GM12865 (cell line): ENCODE measurements at regions not wholly inside any gene's neighbourhood (a gene's known extent, or its start where the extent isn't known, plus 50 kb on each side); places are given as distances from the start of the nearest gene placed in this dataset.

Experiments
- DNase-seq: peaks from one replicate; pipeline ENCODE4 v3.0.0; 2010; ENCODE audit warnings: low read depth
- H3K4me3 ChIP-seq: 2 replicates; pipeline ENCODE4 v1.5.1; 2011; ENCODE audit warnings: mild to moderate bottlenecking, low read depth, low read length, control low read depth
- CTCF ChIP-seq: IDR thresholded peaks from 2 replicates; pipeline ENCODE4 v1.5.1; 2011; ENCODE audit warnings: low read length, control low read depth, low read depth, inconsistent platforms; ENCODE audit not compliant: insufficient read depth; ENCODE audit errors: missing control alignments

- no peak for TF ChIP-seq CTCF
- no peak overlapping the region for H3K4me3 ChIP-seq
- DNase-seq, result no peak
Observed at GRCh38 chr12:73719223-73719622, 818.4 kb upstream of the ATXN7L3B start.

GRCh38 chr12:73726881-73727280 is 810.8 kb upstream of the ATXN7L3B start:
- TF ChIP-seq CTCF, result no peak
- H3K4me3 ChIP-seq, result no peak overlapping the region
- no peak for DNase-seq

- no peak for TF ChIP-seq CTCF
- no peak for DNase-seq
- no peak overlapping the region for H3K4me3 ChIP-seq
Observed at GRCh38 chr12:73731658-73732057, 806.0 kb upstream of the ATXN7L3B start.

GRCh38 chr12:73769337-73769736 is 768.3 kb upstream of the ATXN7L3B start:
- no peak for TF ChIP-seq CTCF
- H3K4me3 ChIP-seq, result no peak overlapping the region
- no peak for DNase-seq

GRCh38 chr12:73798523-73798922 is 739.1 kb upstream of the ATXN7L3B start:
- no peak for DNase-seq
- H3K4me3 ChIP-seq, result no peak overlapping the region
- TF ChIP-seq CTCF, result no peak

GRCh38 chr12:73815072-73815645 is 722.5 kb upstream of the ATXN7L3B start:
- no peak for DNase-seq
- no peak for TF ChIP-seq CTCF
- no peak overlapping the region for H3K4me3 ChIP-seq

- no peak for DNase-seq
- TF ChIP-seq CTCF, result no peak
- H3K4me3 ChIP-seq, result no peak overlapping the region
Observed at GRCh38 chr12:73817161-73817560, 720.5 kb upstream of the ATXN7L3B start.
